ENCODE measurements at regions not wholly inside any gene's neighbourhood (a gene's known extent, or its start where the extent isn't known, plus 50 kb on each side); places are given as distances from the start of the nearest gene placed in this dataset.

GRCh38 chr10:107900131-107900530 is 735.6 kb upstream of the SORCS1 start:
- no peak for TF ChIP-seq CTCF (IDR thresholded peaks at IDR 0.05)

DNA sequence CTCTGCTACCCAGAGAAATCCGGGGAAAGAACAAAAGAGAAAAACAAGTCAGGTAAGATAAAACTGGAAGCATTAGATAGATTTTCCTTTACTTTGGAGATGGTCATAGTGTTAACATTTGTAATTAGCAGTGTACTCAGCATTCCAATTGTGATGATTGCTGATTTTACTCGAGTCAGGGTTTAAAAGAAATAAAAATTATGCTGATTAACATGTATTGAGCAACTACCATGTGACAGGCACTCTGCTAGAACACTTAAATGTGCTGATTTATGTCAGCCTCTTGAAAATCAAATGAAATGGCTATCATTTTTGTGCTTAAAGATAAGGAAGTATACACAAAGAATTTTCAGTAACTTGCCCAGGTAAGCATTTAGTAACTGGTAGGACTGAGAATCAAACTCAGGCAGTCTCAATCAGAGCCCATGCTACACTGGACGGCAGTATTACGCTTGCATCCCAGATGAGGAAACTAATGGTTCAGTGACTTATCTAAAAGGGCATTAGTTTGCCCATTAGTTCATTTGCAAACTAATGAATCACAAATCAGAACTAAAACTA is 735.1 kb upstream of the SORCS1 start:
- TF ChIP-seq CTCF (IDR thresholded peaks at IDR 0.05): no peak

- no peak for TF ChIP-seq CTCF (IDR thresholded peaks at IDR 0.05)
These were observed 734.6 kb upstream of the SORCS1 start for GRCh38 chr10:107899075-107899474.

GRCh38 chr10:107898392-107898791 is 733.9 kb upstream of the SORCS1 start:
- TF ChIP-seq CTCF (IDR thresholded peaks at IDR 0.05): no peak

GRCh38 chr10:107894516-107894915 is 730.0 kb upstream of the SORCS1 start:
- TF ChIP-seq CTCF (IDR thresholded peaks at IDR 0.05): no peak

GRCh38 chr10:107889105-107889504 is 724.6 kb upstream of the SORCS1 start:
- no peak for TF ChIP-seq CTCF (IDR thresholded peaks at IDR 0.05)

GRCh38 chr10:107880185-107880584 is 715.7 kb upstream of the SORCS1 start:
- TF ChIP-seq CTCF (IDR thresholded peaks at IDR 0.05): no peak

DNA sequence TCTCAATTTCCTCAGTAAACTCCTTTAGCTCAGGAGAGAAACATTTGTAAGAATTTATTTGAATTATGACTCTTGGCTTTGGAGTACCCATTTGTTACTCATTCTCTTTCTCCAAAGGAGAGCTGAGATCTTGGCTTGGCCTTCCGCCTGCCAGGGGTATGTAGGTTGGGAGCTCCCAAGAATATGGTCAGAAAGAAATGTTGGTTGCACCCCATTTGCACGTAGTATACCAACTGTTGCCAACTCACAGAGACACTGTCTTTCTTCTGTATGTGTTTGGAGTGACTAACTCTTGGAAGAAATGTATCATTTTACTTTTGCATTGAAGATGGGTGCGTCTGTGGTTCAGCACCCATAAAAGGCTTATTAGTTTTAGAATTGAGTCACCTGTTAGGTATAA is 708.5 kb upstream of the SORCS1 start:
- no peak for TF ChIP-seq CTCF (IDR thresholded peaks at IDR 0.05)
